Esophagus muscularis mucosa (tissue), 4 donors: ENCODE measurements at regions not wholly inside any gene's neighbourhood (a gene's known extent, or its start where the extent isn't known, plus 50 kb on each side); places are given as distances from the start of the nearest gene placed in this dataset.

Experiments
- EP300 ChIP-seq: sonication (generic); formaldehyde crosslinking; IDR thresholded peaks from one replicate; pipeline ENCODE4 v1.6.1; 2017; ENCODE audit warnings: antibody characterized with exemption
- POLR2A ChIP-seq: fragments of 450-650 bp; IDR thresholded peaks from one replicate; pipeline ENCODE4 v1.6.1; 2017; ENCODE audit warnings: antibody characterized with exemption, moderate library complexity, mild to moderate bottlenecking, low read depth
- POLR2AphosphoS5 ChIP-seq, 2 donors: sonication (generic); formaldehyde crosslinking; IDR thresholded peaks; one replicate each; pipeline ENCODE4 v1.6.1; 2017; ENCODE audit warnings: antibody characterized with exemption in 2 of 2
- TF ChIP-seq, protein P1 (sequence below), 3 experiments: fragments of 200-600 bp in 2 of 3; fragments of 450-650 bp in 1 of 3; sonication (generic) in 2 of 3; IDR thresholded peaks; one replicate each; pipeline ENCODE4 v1.5.1; 2017 to 2019; ENCODE audit warnings: antibody characterized with exemption in 3 of 3, mild to moderate bottlenecking in 2 of 3, moderate library complexity in 1 of 3

DNA sequence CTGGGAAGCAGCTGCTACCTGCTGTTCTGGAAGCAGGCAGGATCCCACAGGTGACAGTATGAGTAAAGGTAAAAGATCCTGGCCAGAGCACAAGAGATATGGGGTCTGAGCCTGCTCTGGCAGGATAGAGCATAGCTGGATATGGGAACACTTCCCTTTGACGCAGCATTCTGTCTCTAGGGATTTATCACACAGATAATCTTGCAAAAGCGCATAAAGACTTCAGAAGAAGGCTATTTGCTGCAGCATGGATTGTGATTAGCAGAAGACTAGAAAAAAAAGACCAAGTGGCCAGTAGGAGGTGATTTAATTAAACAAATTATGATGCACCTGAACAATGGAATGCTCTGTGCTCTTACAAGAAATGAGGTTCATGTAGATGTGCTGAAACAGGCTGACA, 52.4 kb upstream of the PWWP2A start:
- TF ChIP-seq, protein P1, sequence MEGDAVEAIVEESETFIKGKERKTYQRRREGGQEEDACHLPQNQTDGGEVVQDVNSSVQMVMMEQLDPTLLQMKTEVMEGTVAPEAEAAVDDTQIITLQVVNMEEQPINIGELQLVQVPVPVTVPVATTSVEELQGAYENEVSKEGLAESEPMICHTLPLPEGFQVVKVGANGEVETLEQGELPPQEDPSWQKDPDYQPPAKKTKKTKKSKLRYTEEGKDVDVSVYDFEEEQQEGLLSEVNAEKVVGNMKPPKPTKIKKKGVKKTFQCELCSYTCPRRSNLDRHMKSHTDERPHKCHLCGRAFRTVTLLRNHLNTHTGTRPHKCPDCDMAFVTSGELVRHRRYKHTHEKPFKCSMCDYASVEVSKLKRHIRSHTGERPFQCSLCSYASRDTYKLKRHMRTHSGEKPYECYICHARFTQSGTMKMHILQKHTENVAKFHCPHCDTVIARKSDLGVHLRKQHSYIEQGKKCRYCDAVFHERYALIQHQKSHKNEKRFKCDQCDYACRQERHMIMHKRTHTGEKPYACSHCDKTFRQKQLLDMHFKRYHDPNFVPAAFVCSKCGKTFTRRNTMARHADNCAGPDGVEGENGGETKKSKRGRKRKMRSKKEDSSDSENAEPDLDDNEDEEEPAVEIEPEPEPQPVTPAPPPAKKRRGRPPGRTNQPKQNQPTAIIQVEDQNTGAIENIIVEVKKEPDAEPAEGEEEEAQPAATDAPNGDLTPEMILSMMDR (IDR thresholded peaks at IDR 0.05) = no peak
- TF ChIP-seq POLR2AphosphoS5 (IDR thresholded peaks at IDR 0.05) = no peak
- no peak for TF ChIP-seq EP300
- TF ChIP-seq POLR2A = no peak
